VCaP (cell line): ENCODE measurements at regions not wholly inside any gene's neighbourhood (a gene's known extent, or its start where the extent isn't known, plus 50 kb on each side); places are given as distances from the start of the nearest gene placed in this dataset.
"Not testable (repeated sequence)": the region's sequence is repeated elsewhere in the genome, so short reads cannot be mapped to it uniquely, and the experiment has no call there.

ENCODE experiments used
- H3K27ac ChIP-seq: fragments of 450-650 bp; 2 replicates; pipeline ENCODE4 v1.5.1; 2017
- TF ChIP-seq, protein P1 (sequence below): fragments of 450-650 bp; conservative IDR thresholded peaks from 2 replicates; pipeline ENCODE4 v1.5.1; 2017; ENCODE audit warnings: mild to moderate bottlenecking, moderate library complexity

DNA sequence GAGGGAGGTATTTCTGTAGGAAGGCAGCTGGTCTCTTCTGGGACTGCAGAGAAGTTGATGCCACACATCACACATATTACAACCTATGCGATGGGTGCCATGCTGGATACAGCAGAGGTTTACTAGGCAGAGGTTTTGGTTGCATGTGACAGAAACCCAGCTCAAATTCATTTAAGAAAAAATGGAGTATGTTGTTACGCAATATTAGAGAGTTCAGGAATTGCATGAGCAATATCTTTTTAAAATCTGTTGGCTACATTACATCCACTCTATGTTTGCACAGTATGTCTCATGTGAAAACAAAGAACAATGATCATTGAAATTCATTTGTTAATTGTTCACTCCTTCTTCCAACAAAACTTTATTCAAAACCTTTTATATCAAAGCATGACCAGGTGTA is 425.2 kb downstream of the RWDD3 start:
- no peak overlapping the region for H3K27ac ChIP-seq
- TF ChIP-seq, protein P1, sequence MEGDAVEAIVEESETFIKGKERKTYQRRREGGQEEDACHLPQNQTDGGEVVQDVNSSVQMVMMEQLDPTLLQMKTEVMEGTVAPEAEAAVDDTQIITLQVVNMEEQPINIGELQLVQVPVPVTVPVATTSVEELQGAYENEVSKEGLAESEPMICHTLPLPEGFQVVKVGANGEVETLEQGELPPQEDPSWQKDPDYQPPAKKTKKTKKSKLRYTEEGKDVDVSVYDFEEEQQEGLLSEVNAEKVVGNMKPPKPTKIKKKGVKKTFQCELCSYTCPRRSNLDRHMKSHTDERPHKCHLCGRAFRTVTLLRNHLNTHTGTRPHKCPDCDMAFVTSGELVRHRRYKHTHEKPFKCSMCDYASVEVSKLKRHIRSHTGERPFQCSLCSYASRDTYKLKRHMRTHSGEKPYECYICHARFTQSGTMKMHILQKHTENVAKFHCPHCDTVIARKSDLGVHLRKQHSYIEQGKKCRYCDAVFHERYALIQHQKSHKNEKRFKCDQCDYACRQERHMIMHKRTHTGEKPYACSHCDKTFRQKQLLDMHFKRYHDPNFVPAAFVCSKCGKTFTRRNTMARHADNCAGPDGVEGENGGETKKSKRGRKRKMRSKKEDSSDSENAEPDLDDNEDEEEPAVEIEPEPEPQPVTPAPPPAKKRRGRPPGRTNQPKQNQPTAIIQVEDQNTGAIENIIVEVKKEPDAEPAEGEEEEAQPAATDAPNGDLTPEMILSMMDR: no peak

- TF ChIP-seq, protein P1: no peak
- H3K27ac ChIP-seq: no peak overlapping the region
Observed at GRCh38 chr1:95659588-95659987, 425.6 kb downstream of the RWDD3 start.

- H3K27ac ChIP-seq: no peak overlapping the region
- TF ChIP-seq, protein P1: no peak
Observed at GRCh38 chr1:95660736-95661135, 426.7 kb downstream of the RWDD3 start.

GRCh38 chr1:95663530-95663929 is 429.5 kb downstream of the RWDD3 start:
- not testable (repeated sequence) for H3K27ac ChIP-seq

DNA sequence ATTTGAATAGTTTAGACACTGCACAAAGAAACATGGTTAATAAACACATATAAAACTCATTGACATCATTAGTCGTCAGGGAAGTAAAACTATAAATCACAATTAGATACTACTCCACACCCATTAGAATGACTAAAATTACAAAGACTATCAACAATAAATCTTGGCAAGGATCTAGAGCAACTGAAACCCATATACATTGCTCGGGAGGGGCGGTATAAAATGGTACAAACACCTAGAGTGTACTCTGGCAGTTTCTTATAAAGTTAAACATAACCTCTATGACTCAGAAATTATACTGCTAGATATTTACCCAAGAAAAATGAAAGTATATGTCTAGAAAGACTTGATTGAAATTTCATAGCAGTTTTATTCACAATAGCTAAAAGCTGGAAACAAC is 434.2 kb downstream of the RWDD3 start:
- no peak overlapping the region for H3K27ac ChIP-seq
- TF ChIP-seq, protein P1: no peak

DNA sequence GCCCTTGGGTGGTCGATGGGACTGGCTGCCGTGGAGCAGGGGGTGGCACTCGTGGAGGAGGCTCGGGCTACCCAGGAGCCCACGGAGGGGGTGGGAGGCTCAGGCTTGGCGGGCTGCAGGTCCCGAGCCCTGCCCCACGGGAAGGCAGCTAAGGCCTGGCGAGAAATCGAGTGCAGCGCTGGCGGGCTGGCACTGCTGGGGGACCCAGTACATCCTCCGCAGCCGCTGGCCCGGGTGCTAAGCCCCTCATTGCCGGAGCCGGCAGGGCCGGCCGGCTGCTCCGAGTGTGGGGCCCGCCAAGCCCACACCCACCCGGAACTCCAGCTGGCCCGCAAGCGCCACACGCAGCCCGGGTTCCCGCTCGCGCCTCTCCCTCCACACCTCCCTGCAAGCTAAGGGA is 435.6 kb downstream of the RWDD3 start:
- H3K27ac ChIP-seq: not testable (repeated sequence)

DNA sequence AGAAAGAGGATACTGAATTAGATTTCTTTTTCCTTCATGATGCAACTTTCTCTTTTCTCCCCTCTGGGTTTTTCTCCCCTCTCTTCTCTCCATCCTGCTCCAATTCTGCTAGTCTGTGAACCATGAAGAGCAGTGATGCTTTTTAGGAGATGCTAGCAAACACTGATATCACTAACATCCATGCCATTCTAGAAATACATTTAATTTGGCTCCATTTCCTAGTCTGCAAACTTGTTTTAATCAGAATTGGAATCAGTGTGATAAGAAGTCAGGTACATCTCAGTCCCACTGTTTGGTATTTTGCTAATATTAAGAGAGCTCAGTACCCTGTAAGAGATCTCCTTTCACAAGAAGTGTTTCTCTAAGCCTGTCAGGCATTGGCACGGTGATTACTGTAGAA is 437.1 kb downstream of the RWDD3 start:
- TF ChIP-seq, protein P1: no peak
- H3K27ac ChIP-seq: no peak overlapping the region

- TF ChIP-seq, protein P1: no peak
- H3K27ac ChIP-seq: no peak overlapping the region
Observed at GRCh38 chr1:95679262-95679661, 445.3 kb downstream of the RWDD3 start.

GRCh38 chr1:95685081-95685480 is 451.1 kb downstream of the RWDD3 start:
- no peak overlapping the region for H3K27ac ChIP-seq
- TF ChIP-seq, protein P1: no peak
